ENCODE measurements at regions not wholly inside any gene's neighbourhood (a gene's known extent, or its start where the extent isn't known, plus 50 kb on each side); places are given as distances from the start of the nearest gene placed in this dataset.
A peak's percentile ranks its signal among the peaks of the same experiment; 100 is the strongest.

DNA sequence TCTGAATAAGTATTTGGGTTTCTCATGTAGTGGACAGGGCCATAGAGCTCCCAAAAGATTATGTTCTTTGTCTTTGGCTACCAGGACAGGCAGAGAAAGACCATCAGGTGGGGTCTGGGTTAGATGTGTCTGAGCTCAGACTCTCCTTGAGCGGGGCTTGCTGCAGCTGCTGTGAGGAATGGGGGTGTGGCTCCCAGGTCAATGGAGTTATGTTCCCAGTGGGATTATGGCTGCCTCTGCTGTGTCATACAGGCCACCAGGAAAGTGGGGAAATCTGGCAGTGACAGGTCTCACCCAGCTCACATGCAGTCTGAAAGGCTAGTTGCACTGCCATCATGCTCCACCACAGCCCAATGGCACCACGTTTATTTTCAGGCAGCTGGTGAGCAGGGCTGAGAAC lies 97.0 kb upstream of the FERD3L start:
- no peak overlapping the region for H4K5ac ChIP-seq (ENCODE audit: insufficient read length, low read depth, low read length)
- H2AFZ ChIP-seq (ENCODE audit: low read length), result no peak overlapping the region
- H3K27me3 ChIP-seq (replicated peaks in 1 of 4; ENCODE audit: control insufficient read depth in 3 of 4, extremely low read depth in 1 of 4, insufficient read depth in 3 of 4, low read length in 3 of 4), result no peaks in the 10 kb centered on the region
- no peaks in the 10 kb centered on the region for H3K36me3 ChIP-seq (ENCODE audit: control insufficient read depth in 2 of 4, insufficient read depth in 4 of 4, low read length in 3 of 4)
- TF ChIP-seq JUN (IDR thresholded peaks at IDR 0.05; ENCODE audit: low read depth, low read length), result no peak
- no peak for TF ChIP-seq PHF8 (conservative IDR thresholded peaks at IDR 0.05; ENCODE audit: low read depth, low read length)
- no peak for TF ChIP-seq CTBP2 (IDR thresholded peaks at IDR 0.05; ENCODE audit: borderline replicate concordance, insufficient read depth, insufficient read length, low read length)
- no peak for TF ChIP-seq ATF3 (IDR thresholded peaks at IDR 0.05; ENCODE audit: insufficient read depth, low read depth, low read length)
- H4K8ac ChIP-seq (ENCODE audit: extremely low read depth, insufficient read depth, low read length), result no peak overlapping the region; the same call in 1 of the 2 replicates
- 85% methylated on average over 2 of the region's 2 CpGs; no CpG with 5 or more reads in 1 of the 2 experiments for WGBS, 2 experiments (ENCODE audit: extremely low coverage in 1 of 2, insufficient coverage in 1 of 2, insufficient read length in 1 of 2, insufficient replicate concordance in 2 of 2, low coverage in 1 of 2, low lambda C conversion rate in 2 of 2, missing lambda C conversion rate in 1 of 2)
- no peak overlapping the region for H3K4me2 ChIP-seq (ENCODE audit: insufficient read depth in 1 of 2, low read depth in 2 of 2, low read length in 2 of 2)
- FAIRE-seq (no peak), DNase-seq (ENCODE audit: low read depth in 1 of 2, low spot score in 2 of 2) (no peak)
- H2BK20ac ChIP-seq (ENCODE audit: low read length), result no peak overlapping the region
- no peak overlapping the region for H3K56ac ChIP-seq (replicated peaks; ENCODE audit: insufficient read length, low read depth, low read length)
- no peak overlapping the region for H3K27ac ChIP-seq (ENCODE audit: low read depth, low read length)
- no peak overlapping the region for H3K9ac ChIP-seq (replicated peaks in 1 of 4; ENCODE audit: extremely low read depth in 1 of 4, low read depth in 3 of 4, low read length in 3 of 4)
- no peaks in the 10 kb centered on the region for H3K79me1 ChIP-seq (ENCODE audit: low read depth, low read length)
- H2BK5ac ChIP-seq (ENCODE audit: low read depth, low read length), result peak overlapping the region; percentile 35; the same call in 1 of the 2 replicates
- no peaks in the 10 kb centered on the region; a peak in 1 of 4 replicates for H3K9me3 ChIP-seq (ENCODE audit: insufficient read depth in 2 of 2, low read depth in 1 of 2, low read length in 1 of 2)
- H3K79me2 ChIP-seq (ENCODE audit: control insufficient read depth in 1 of 2, insufficient read depth in 2 of 2, low read length in 2 of 2), result no peaks in the 10 kb centered on the region
- CTCF ChIA-PET (ENCODE audit: partially characterized antibody), result interaction anchor here (0.7 to 1.0 kb wide), 2 partner anchors 75 to 200 kb away, joined by 3 read pairs; no protein-coding TSS in a partner anchor
- no peaks in the 10 kb centered on the region for H3K23me2 ChIP-seq (ENCODE audit: low read depth, low read length)
- H3K14ac ChIP-seq (ENCODE audit: insufficient read length), result no peak overlapping the region
- peak overlapping the region; percentile 50; the same call in 1 of the 2 replicates for H2BK12ac ChIP-seq (ENCODE audit: low read depth, low read length)
- H2AK5ac ChIP-seq (ENCODE audit: low read depth, low read length), result no peak overlapping the region
- H3K4me1 ChIP-seq (replicated peaks in 1 of 4; ENCODE audit: control insufficient read depth in 3 of 4, insufficient read depth in 4 of 4, low read length in 3 of 4), result no peaks in the 10 kb centered on the region
- no peak overlapping the region for H3K4ac ChIP-seq (replicated peaks; ENCODE audit: insufficient read length, low read depth, low read length)
- no peaks in the 10 kb centered on the region for H4K20me1 ChIP-seq (replicated peaks in 1 of 2; ENCODE audit: control insufficient read depth in 1 of 2, insufficient read depth in 2 of 2, low read length in 2 of 2)
- H2BK15ac ChIP-seq (ENCODE audit: low read length), result 0 out of 2 replicates have a peak overlapping the region, but pooled peaks have one; percentile 1
- POLR2A ChIA-PET (ENCODE audit: partially characterized antibody), result no interaction called here
- no peak overlapping the region for H4K91ac ChIP-seq (replicated peaks; ENCODE audit: insufficient read length, low read length)
- H3K18ac ChIP-seq (ENCODE audit: extremely low read depth, low read length), result no peak overlapping the region
- no peak overlapping the region for H3K4me3 ChIP-seq (ENCODE audit: extremely low read depth in 1 of 4, insufficient read depth in 2 of 4, low read depth in 3 of 4, low read length in 4 of 4)
- H3K23ac ChIP-seq (ENCODE audit: insufficient read length), result no peak overlapping the region
- H2BK120ac ChIP-seq (replicated peaks; ENCODE audit: low read depth, low read length), result no peak overlapping the region

Measured in H1 (cell line).